ENCODE measurements at regions not wholly inside any gene's neighbourhood (a gene's known extent, or its start where the extent isn't known, plus 50 kb on each side); places are given as distances from the start of the nearest gene placed in this dataset.

DNA sequence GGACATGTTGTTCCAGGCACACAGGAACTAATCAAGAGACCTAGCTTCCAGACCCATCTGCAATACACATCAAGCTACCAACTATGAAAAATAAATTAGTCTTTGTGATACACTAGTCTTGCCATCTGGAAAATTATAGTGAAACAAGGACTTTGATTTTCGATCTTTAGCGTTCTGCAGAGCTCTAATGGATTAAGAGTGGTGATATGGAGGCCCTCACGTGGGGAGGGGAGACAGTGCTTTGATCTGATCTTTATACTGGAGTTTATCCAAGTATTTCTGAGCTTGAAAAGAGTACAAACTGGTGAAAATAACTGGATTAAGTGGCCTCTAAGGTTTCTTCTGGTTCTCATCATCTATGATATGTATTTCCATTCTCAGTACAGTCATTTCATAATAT, 273.4 kb upstream of the CDH7 start:
- TF ChIP-seq CTCF (IDR thresholded peaks at IDR 0.05; ENCODE audit: low read depth, low read length) (no peak), EZH2phosphoT487 (IDR thresholded peaks at IDR 0.05; ENCODE audit: low read depth) (no peak)

Data from OCI-LY3 (cell line).